Gastrocnemius medialis (tissue), 4 donors: ENCODE measurements at regions not wholly inside any gene's neighbourhood (a gene's known extent, or its start where the extent isn't known, plus 50 kb on each side); places are given as distances from the start of the nearest gene placed in this dataset.

Source experiments
- ATAC-seq, 2 donors: fragments of 150-250 bp; one replicate each; pipeline ENCODE4 v1.9.1; 2016
- DNase-seq, 2 donors: peaks; one replicate each; pipeline ENCODE4 v3.0.0-alpha.2; 2019
- H3K27ac ChIP-seq, 4 donors: fragments of 200-600 bp; sonication (generic); 1 replicate in 1 of 4; 2 replicates in 3 of 4; pipeline ENCODE4 v1.5.1; 2016 to 2018; ENCODE audit warnings: mild to moderate bottlenecking in 2 of 4, moderate library complexity in 1 of 4
- H3K27me3 ChIP-seq, 3 donors: fragments of 200-600 bp; sonication (generic) in 2 of 3; 1 replicate in 1 of 3; 2 replicates in 2 of 3; pipeline versions ENCODE4 v1.5.1 to v1.6.0; 2016 to 2019; ENCODE audit warnings: mild to moderate bottlenecking in 1 of 3, moderate library complexity in 1 of 3
- H3K36me3 ChIP-seq, 2 donors: fragments of 200-600 bp; sonication (generic) in 1 of 2; one replicate each; pipeline ENCODE4 v1.5.1; 2017 to 2018
- H3K4me1 ChIP-seq, 2 donors: fragments of 200-600 bp; sonication (generic) in 1 of 2; one replicate each; pipeline ENCODE4 v1.5.1; 2016 to 2017; ENCODE audit warnings: mild to moderate bottlenecking in 2 of 2
- H3K4me3 ChIP-seq, 4 donors: fragments of 200-600 bp; sonication (generic) in 3 of 4; 1 replicate in 1 of 4; 2 replicates in 3 of 4; pipeline ENCODE4 v1.5.1; 2016 to 2019; ENCODE audit warnings: mild to moderate bottlenecking in 2 of 4
- H3K9me3 ChIP-seq, 3 donors: fragments of 200-600 bp; sonication (generic) in 2 of 3; 1 replicate in 1 of 3; 2 replicates in 2 of 3; pipeline ENCODE4 v1.5.1; 2016 to 2019
- CTCF ChIP-seq, 5 experiments: fragments of 450-650 bp in 3 of 5; fragments of 200-600 bp in 2 of 5; sonication (generic) in 2 of 5; IDR thresholded peaks in 4 of 5; conservative IDR thresholded peaks in 1 of 5; 1 replicate in 4 of 5; 2 replicates in 1 of 5; pipeline ENCODE4 v1.5.1; 2016 to 2019; ENCODE audit warnings: antibody characterized with exemption in 5 of 5, mild to moderate bottlenecking in 3 of 5, moderate library complexity in 3 of 5
- POLR2A ChIP-seq, 2 donors: fragments of 450-650 bp; IDR thresholded peaks; one replicate each; pipeline ENCODE4 v1.6.1; 2017; ENCODE audit warnings: antibody characterized with exemption in 2 of 2, mild to moderate bottlenecking in 2 of 2, moderate library complexity in 2 of 2
- in situ Hi-C, 4 donors: fragments of 200-750 bp; cut with MboI; loops; one replicate each; pipeline versions ENCODE4 v1.15.0 to v1.8.0; 2017; ENCODE audit warnings: low sequenced_read_pairs in 4 of 4
- intact Hi-C: fragments of 100-400 bp; cut with DNase I; formaldehyde crosslinking; loops from one replicate; pipeline ENCODE4 v1.15.1; 2023; ENCODE audit warnings: low total_unique reads

GRCh38 chr6:11328613-11329247, 96.3 kb upstream of the NEDD9 start:
- TF ChIP-seq POLR2A (IDR thresholded peaks at IDR 0.05) (no peak), CTCF (IDR thresholded peaks at IDR 0.05 in 4 of 5, conservative IDR thresholded peaks at IDR 0.05 in 1 of 5) (no peak)
- intact Hi-C loops: no loop called here
- no peaks in the 10 kb centered on the region for H3K4me1 ChIP-seq
- no peaks in the 10 kb centered on the region for H3K27me3 ChIP-seq
- no peak overlapping the region for H3K4me3 ChIP-seq
- H3K9me3 ChIP-seq: no peaks in the 10 kb centered on the region
- ATAC-seq: no peak
- no peaks in the 10 kb centered on the region for H3K36me3 ChIP-seq
- no peak for DNase-seq
- in situ Hi-C loops: no loop called here
- H3K27ac ChIP-seq: no peak overlapping the region

- no peaks in the 10 kb centered on the region for H3K4me1 ChIP-seq
Measured at GRCh38 chr6:11327961-11328360, 95.5 kb upstream of the NEDD9 start.

GRCh38 chr6:11326116-11326515, 93.6 kb upstream of the NEDD9 start:
- intact Hi-C loops: no loop called here

More at GRCh38 chr6:11327961-11328360, 95.5 kb upstream of the NEDD9 start:
- TF ChIP-seq CTCF (IDR thresholded peaks at IDR 0.05 in 4 of 5, conservative IDR thresholded peaks at IDR 0.05 in 1 of 5) (no peak), POLR2A (IDR thresholded peaks at IDR 0.05) (no peak)
- ATAC-seq: no peak
- Histone ChIP-seq H3K27me3 (no peaks in the 10 kb centered on the region), H3K27ac (no peak overlapping the region), H3K4me3 (no peak overlapping the region), H3K9me3 (no peaks in the 10 kb centered on the region), H3K36me3 (no peaks in the 10 kb centered on the region)
- intact Hi-C loops: no loop called here
- no peak for DNase-seq
- in situ Hi-C loops: no loop called here

GRCh38 chr6:11324453-11325015, 92.1 kb upstream of the NEDD9 start:
- Histone ChIP-seq H3K4me1 (no peaks in the 10 kb centered on the region), H3K4me3 (no peak overlapping the region), H3K9me3 (no peaks in the 10 kb centered on the region), H3K36me3 (no peaks in the 10 kb centered on the region), H3K27ac (no peak overlapping the region), H3K27me3 (no peaks in the 10 kb centered on the region)
- in situ Hi-C loops: no loop called here
- intact Hi-C loops: no loop called here
- TF ChIP-seq POLR2A (IDR thresholded peaks at IDR 0.05): no peak
- no peak for TF ChIP-seq CTCF (IDR thresholded peaks at IDR 0.05 in 4 of 5, conservative IDR thresholded peaks at IDR 0.05 in 1 of 5)
- DNase-seq (no peak), ATAC-seq (no peak)

More at GRCh38 chr6:11326116-11326515, 93.6 kb upstream of the NEDD9 start:
- no peak for ATAC-seq
- no peak for DNase-seq
- H3K4me3 ChIP-seq: no peak overlapping the region
- in situ Hi-C loops: no loop called here
- TF ChIP-seq CTCF (IDR thresholded peaks at IDR 0.05 in 4 of 5, conservative IDR thresholded peaks at IDR 0.05 in 1 of 5) (no peak), POLR2A (IDR thresholded peaks at IDR 0.05) (no peak)
- no peaks in the 10 kb centered on the region for H3K9me3 ChIP-seq
- H3K36me3 ChIP-seq: no peaks in the 10 kb centered on the region
- H3K4me1 ChIP-seq: no peaks in the 10 kb centered on the region
- H3K27me3 ChIP-seq: no peaks in the 10 kb centered on the region
- H3K27ac ChIP-seq: no peak overlapping the region
